GM12878 (cell line): ENCODE measurements at regions not wholly inside any gene's neighbourhood (a gene's known extent, or its start where the extent isn't known, plus 50 kb on each side); places are given as distances from the start of the nearest gene placed in this dataset.

Experiments used
- ATAC-seq: fragments of 200-7000 bp; cut with Tn5 transposase; 3 replicates; pipeline ENCODE4 v1.9.1; 2020; ENCODE audit warnings: mild to moderate bottlenecking, moderate library complexity
- BruUV-seq: library from RNA; stranded (reverse); fragments of 400-500 nt; replicated peaks from 2 replicates; lab custom pipeline; 2021; lab: Mats Ljungman, UMichigan
- CTCF ChIA-PET: fragments of 300-600 bp; sonication (Branson Sonifier 250); formaldehyde crosslinking; extraction: SDS; loops from one replicate; lab custom pipeline; 2021; ENCODE audit warnings: inconsistent platforms; lab: Yijun Ruan, JAX
- POLR2A ChIA-PET: fragments of 350-600 bp; formaldehyde crosslinking; extraction: SDS; loops from one replicate; lab custom pipeline; 2021; ENCODE audit warnings: inconsistent platforms; lab: Charles Lee
- RAD21 ChIA-PET: fragments of 300-600 bp; sonication (Branson Sonifier 250); formaldehyde crosslinking; loops from one replicate; lab custom pipeline; 2023; ENCODE audit warnings: antibody characterized with exemption; ENCODE audit not compliant: unreplicated experiment; lab: Charles Lee
- SMC1A ChIA-PET: fragments of 300-600 bp; sonication (Branson Sonifier 250); formaldehyde crosslinking; loops from one replicate; lab custom pipeline; 2023; ENCODE audit not compliant: unreplicated experiment, uncharacterized antibody; lab: Charles Lee
- DNase-seq: peaks from one replicate; pipeline ENCODE4 v3.0.0-alpha.2; 2011; ENCODE audit warnings: low read depth, low spot score
- FAIRE-seq: peaks from 3 replicates; lab custom pipeline; 2011; peaks lifted over from hg19 to GRCh38; lab: Jason Lieb, UNC
- H2AFZ ChIP-seq: 2 replicates; pipeline ENCODE4 v1.6.0; 2011; ENCODE audit warnings: low read depth, low read length, control low read depth; ENCODE audit not compliant: control insufficient read depth
- H3K27ac ChIP-seq: 2 replicates; pipeline ENCODE4 v1.5.1; 2011; ENCODE audit warnings: control low read depth; ENCODE audit not compliant: control insufficient read depth, insufficient read depth
- H3K27me3 ChIP-seq, 2 experiments: replicated peaks in 1 of 2; 2 replicates each; pipeline versions ENCODE4 v1.6.0 to v1.6.1; 2011; ENCODE audit warnings: low read length in 1 of 2; ENCODE audit not compliant: control insufficient read depth in 2 of 2, insufficient read depth in 2 of 2
- H3K36me3 ChIP-seq, 2 experiments: 2 replicates each; pipeline ENCODE4 v1.5.1; 2011; ENCODE audit warnings: low read length in 1 of 2; ENCODE audit not compliant: control insufficient read depth in 2 of 2, insufficient read depth in 2 of 2
- H3K4me1 ChIP-seq: 2 replicates; pipeline ENCODE4 v1.6.1; 2011; ENCODE audit warnings: mild to moderate bottlenecking, low read length, moderate library complexity, mixed read lengths; ENCODE audit not compliant: control insufficient read depth, insufficient read depth
- H3K4me2 ChIP-seq: 2 replicates; pipeline ENCODE4 v1.6.0; 2011; ENCODE audit warnings: control low read depth; ENCODE audit not compliant: control insufficient read depth, insufficient read depth
- H3K4me3 ChIP-seq: fragments of 200-600 bp; sonication (generic); 2 replicates; pipeline ENCODE4 v1.5.1; 2016
- H3K79me2 ChIP-seq: 2 replicates; pipeline ENCODE4 v1.6.0; 2011; ENCODE audit warnings: low read length; ENCODE audit not compliant: control insufficient read depth, insufficient read depth
- H3K9ac ChIP-seq: 2 replicates; pipeline ENCODE4 v1.8.0; 2011; ENCODE audit warnings: low read length, control low read depth, mixed read lengths; ENCODE audit not compliant: control insufficient read depth, insufficient read depth
- H3K9me3 ChIP-seq: replicated peaks from 3 replicates; pipeline ENCODE4 v1.5.1; 2011; ENCODE audit warnings: mild to moderate bottlenecking, low read length; ENCODE audit not compliant: control insufficient read depth, insufficient read depth
- H4K20me1 ChIP-seq: 2 replicates; pipeline ENCODE4 v1.6.0; 2011; ENCODE audit not compliant: control insufficient read depth, insufficient read depth
- E2F4 ChIP-seq: IDR thresholded peaks from 2 replicates; pipeline ENCODE4 v1.6.1; 2012; ENCODE audit warnings: low read depth, low read length, improper control_type of control experiment
- HSF1 ChIP-seq: fragments of 150-350 bp; IDR thresholded peaks from 2 replicates; pipeline ENCODE4 v1.6.1; 2014; ENCODE audit warnings: mild to moderate bottlenecking, low read depth, low read length
- IRF3 ChIP-seq: fragments of 450-650 bp; IDR thresholded peaks from 2 replicates; pipeline ENCODE4 v1.6.1; 2014; ENCODE audit warnings: mild to moderate bottlenecking
- IRF4 ChIP-seq: IDR thresholded peaks from 2 replicates; pipeline ENCODE4 v1.6.1; 2011; ENCODE audit warnings: low read depth, low read length
- REST ChIP-seq: IDR thresholded peaks from 2 replicates; pipeline ENCODE4 v1.6.1; 2012; ENCODE audit warnings: mild to moderate bottlenecking, low read depth, low read length
- TCF3 ChIP-seq: IDR thresholded peaks from 2 replicates; pipeline ENCODE4 v1.6.1; 2012; ENCODE audit warnings: low read depth, mild to moderate bottlenecking, low read length, borderline replicate concordance; ENCODE audit not compliant: insufficient read depth
- ZBTB40 ChIP-seq: fragments of 450-650 bp; IDR thresholded peaks from 2 replicates; pipeline ENCODE4 v1.6.1; 2016; ENCODE audit warnings: mild to moderate bottlenecking, moderate library complexity, borderline replicate concordance
- ZNF24 ChIP-seq: fragments of 450-650 bp; IDR thresholded peaks from 2 replicates; pipeline ENCODE4 v1.6.1; 2017; ENCODE audit warnings: antibody characterized with exemption, mild to moderate bottlenecking
- WGBS: methylation state at CpG from one replicate; pipeline ENCODE4 v1.1.6; 2016; ENCODE audit warnings: low lambda C conversion rate; ENCODE audit not compliant: insufficient replicate concordance, insufficient coverage; ENCODE audit errors: missing lambda C conversion rate; 5-methylcytosine and 5-hydroxymethylcytosine counted together
- in situ Hi-C: fragments of 300-500 bp; cut with MboI; formaldehyde crosslinking; loops from 9 replicates; pipeline ENCODE4 v1.14.3; 2018; ENCODE audit warnings: mixed read lengths
- intact Hi-C: fragments of 100-400 bp; cut with micrococcal nuclease; formaldehyde crosslinking; loops from one replicate; pipeline ENCODE4 v1.14.2; 2022; ENCODE audit not compliant: unreplicated experiment

GRCh38 chr13:93086329-93086728 lies 140.3 kb upstream of the GPC6 start:
- TF ChIP-seq IRF3, result no peak
- TF ChIP-seq TCF3, result no peak
- TF ChIP-seq E2F4, result no peak
- TF ChIP-seq IRF4, result no peak
- TF ChIP-seq ZBTB40, result no peak
- TF ChIP-seq HSF1, result no peak
- TF ChIP-seq REST, result no peak
- no peak for TF ChIP-seq ZNF24
- H3K27me3 ChIP-seq, result no peaks in the 10 kb centered on the region
- in situ Hi-C loops, result no loop called here
- WGBS, result 39% methylated on average over 2 of the region's 2 CpGs
- no peak overlapping the region for H3K4me3 ChIP-seq
- SMC1A ChIA-PET, result no interaction called here
- no TSS peak for BruUV-seq
- H3K79me2 ChIP-seq, result no peaks in the 10 kb centered on the region
- H3K27ac ChIP-seq, result no peak overlapping the region
- intact Hi-C loops, result no loop called here
- CTCF ChIA-PET, result no interaction called here
- H3K9ac ChIP-seq, result no peak overlapping the region
- no peak for DNase-seq
- POLR2A ChIA-PET, result no interaction called here
- no peaks in the 10 kb centered on the region for H3K36me3 ChIP-seq
- H3K9me3 ChIP-seq, result no peaks in the 10 kb centered on the region
- no peak overlapping the region for H2AFZ ChIP-seq
- no peaks in the 10 kb centered on the region for H3K4me1 ChIP-seq
- no peak for ATAC-seq
- H4K20me1 ChIP-seq, result no peaks in the 10 kb centered on the region
- H3K4me2 ChIP-seq, result no peak overlapping the region
- RAD21 ChIA-PET, result no interaction called here
- FAIRE-seq, result no peak
